CD4-positive, alpha-beta T cell (primary cell): ENCODE measurements at regions not wholly inside any gene's neighbourhood (a gene's known extent, or its start where the extent isn't known, plus 50 kb on each side); places are given as distances from the start of the nearest gene placed in this dataset.

Experiments
- ATAC-seq: fragments of 200-7000 bp; cut with Tn5 transposase; one replicate; pipeline ENCODE4 v1.10.0; 2022; ENCODE audit warnings: mild to moderate bottlenecking; ENCODE audit not compliant: poor library complexity
- CTCF ChIA-PET: fragments of 350-600 bp; sonication (Branson Sonifier 250); formaldehyde crosslinking; loops from one replicate; lab custom pipeline; 2021; ENCODE audit warnings: antibody characterized with exemption, inconsistent platforms; lab: Charles Lee
- POLR2A ChIA-PET: fragments of 350-600 bp; sonication (Branson Sonifier 250); formaldehyde crosslinking; loops from one replicate; lab custom pipeline; 2021; ENCODE audit warnings: antibody characterized with exemption, inconsistent platforms; lab: Charles Lee
- DNase-seq, 14 experiments: peaks; one replicate each; pipeline ENCODE4 v3.0.0-alpha.2; 2013 to 2020; ENCODE audit warnings: mixed read lengths in 2 of 14
- H3K27ac ChIP-seq, 2 donors: one replicate each; pipeline versions ENCODE4 v1.5.1 to v1.7.0; 2013; ENCODE audit warnings: low read length in 2 of 2, low read depth in 1 of 2, mild to moderate bottlenecking in 1 of 2
- H3K27me3 ChIP-seq, 2 experiments: 1 replicate in 1 of 2; 2 replicates in 1 of 2; pipeline versions ENCODE4 v1.6.1 to v1.7.0; 2013; ENCODE audit warnings: low read length in 2 of 2, control low read depth in 1 of 2, mild to moderate bottlenecking in 1 of 2, moderate library complexity in 1 of 2; ENCODE audit not compliant: insufficient read depth in 2 of 2, control insufficient read depth in 1 of 2
- H3K36me3 ChIP-seq: one replicate; pipeline ENCODE4 v1.6.1; 2013; ENCODE audit warnings: low read length, control low read depth; ENCODE audit not compliant: insufficient read depth
- H3K4me1 ChIP-seq: one replicate; pipeline ENCODE4 v1.6.1; 2013; ENCODE audit warnings: low read length, control low read depth; ENCODE audit not compliant: insufficient read depth
- H3K4me3 ChIP-seq: one replicate; pipeline ENCODE4 v1.5.1; 2013; ENCODE audit warnings: mild to moderate bottlenecking, low read length, moderate library complexity
- H3K9me3 ChIP-seq, 2 experiments: 1 replicate in 1 of 2; 2 replicates in 1 of 2; pipeline versions ENCODE4 v1.6.1 to v1.7.0; 2013; ENCODE audit warnings: low read length in 2 of 2, mild to moderate bottlenecking in 2 of 2, control low read depth in 1 of 2, moderate library complexity in 1 of 2; ENCODE audit not compliant: control insufficient read depth in 1 of 2, insufficient read depth in 1 of 2
- H3K27ac Mint-ChIP-seq: one replicate; pipeline ENCODE4 v1.8.0; 2020; ENCODE audit warnings: mixed read lengths
- H3K27me3 Mint-ChIP-seq: one replicate; pipeline ENCODE4 v1.8.0; 2021; ENCODE audit warnings: mixed read lengths
- H3K36me3 Mint-ChIP-seq: one replicate; pipeline ENCODE4 v1.8.0; 2021; ENCODE audit warnings: low read depth, mixed read lengths
- H3K4me1 Mint-ChIP-seq: one replicate; pipeline ENCODE4 v1.8.0; 2021; ENCODE audit warnings: low read depth, mixed read lengths
- H3K4me3 Mint-ChIP-seq: one replicate; pipeline ENCODE4 v1.8.0; 2020; ENCODE audit warnings: mild to moderate bottlenecking, mixed read lengths
- H3K9me3 Mint-ChIP-seq: one replicate; pipeline ENCODE4 v1.8.0; 2020; ENCODE audit warnings: mixed read lengths
- CTCF ChIP-seq: fragments of 200-600 bp; IDR thresholded peaks from one replicate; pipeline ENCODE4 v1.8.0; 2022; ENCODE audit warnings: antibody characterized with exemption, mild to moderate bottlenecking
- intact Hi-C, 2 experiments: fragments of 100-400 bp; cut with DNase I in 1 of 2; cut with micrococcal nuclease in 1 of 2; formaldehyde crosslinking; loops; one replicate each; pipeline versions ENCODE4 v1.15.1 to v1.9.0; 2023 to 2025; cut with DNase I, micrococcal nuclease

GRCh38 chr7:33771422-33771821, 133.9 kb upstream of the BMPER start:
- H3K36me3 Mint-ChIP-seq = no peaks in the 10 kb centered on the region
- ChIA-PET POLR2A (no interaction called here), CTCF (no interaction called here)
- H3K36me3 ChIP-seq = no peaks in the 10 kb centered on the region
- intact Hi-C loops = no loop called here
- H3K9me3 ChIP-seq = no peaks in the 10 kb centered on the region
- no peaks in the 10 kb centered on the region for H3K9me3 Mint-ChIP-seq
- ATAC-seq = no peak
- H3K27me3 ChIP-seq = no peaks in the 10 kb centered on the region
- H3K4me1 Mint-ChIP-seq = no peaks in the 10 kb centered on the region
- no peak overlapping the region for H3K27ac ChIP-seq
- no peaks in the 10 kb centered on the region for H3K27me3 Mint-ChIP-seq
- no peak for TF ChIP-seq CTCF
- H3K27ac Mint-ChIP-seq = no peak overlapping the region
- DNase-seq = no peak
- H3K4me3 Mint-ChIP-seq = no peak overlapping the region
- H3K4me3 ChIP-seq = no peak overlapping the region
- H3K4me1 ChIP-seq = no peaks in the 10 kb centered on the region

- no peaks in the 10 kb centered on the region for H3K36me3 Mint-ChIP-seq
- no peak for TF ChIP-seq CTCF
- intact Hi-C loops = no loop called here
- Histone ChIP-seq H3K4me3 (no peak overlapping the region), H3K27ac (no peak overlapping the region), H3K27me3 (no peaks in the 10 kb centered on the region), H3K9me3 (no peaks in the 10 kb centered on the region), H3K4me1 (no peaks in the 10 kb centered on the region), H3K36me3 (no peaks in the 10 kb centered on the region)
- DNase-seq = no peak
- ATAC-seq = no peak
- CTCF ChIA-PET = no interaction called here
- H3K27me3 Mint-ChIP-seq = no peaks in the 10 kb centered on the region
- no peak overlapping the region for H3K4me3 Mint-ChIP-seq
- no peaks in the 10 kb centered on the region for H3K4me1 Mint-ChIP-seq
- POLR2A ChIA-PET = no interaction called here
- H3K9me3 Mint-ChIP-seq = no peaks in the 10 kb centered on the region
- H3K27ac Mint-ChIP-seq = no peak overlapping the region
Measured at GRCh38 chr7:33773053-33773452, 132.3 kb upstream of the BMPER start.

- DNase-seq (no peak), ATAC-seq (no peak)
- H3K9me3 Mint-ChIP-seq = no peaks in the 10 kb centered on the region
- H3K36me3 Mint-ChIP-seq = no peaks in the 10 kb centered on the region
- no peaks in the 10 kb centered on the region for H3K27me3 ChIP-seq
- H3K4me1 ChIP-seq = no peaks in the 10 kb centered on the region
- H3K4me1 Mint-ChIP-seq = no peaks in the 10 kb centered on the region
- intact Hi-C loops = no loop called here
- ChIA-PET CTCF (no interaction called here), POLR2A (no interaction called here)
- no peaks in the 10 kb centered on the region for H3K36me3 ChIP-seq
- H3K4me3 Mint-ChIP-seq = no peak overlapping the region
- TF ChIP-seq CTCF = no peak
- H3K27me3 Mint-ChIP-seq = no peaks in the 10 kb centered on the region
- no peak overlapping the region for H3K27ac ChIP-seq
- no peak overlapping the region for H3K27ac Mint-ChIP-seq
- H3K9me3 ChIP-seq = no peaks in the 10 kb centered on the region
- no peak overlapping the region for H3K4me3 ChIP-seq
Measured at GRCh38 chr7:33774762-33775523, 130.4 kb upstream of the BMPER start.
